B cell (primary cell): ENCODE measurements at regions not wholly inside any gene's neighbourhood (a gene's known extent, or its start where the extent isn't known, plus 50 kb on each side); places are given as distances from the start of the nearest gene placed in this dataset.
"Not testable (repeated sequence)": the region's sequence is repeated elsewhere in the genome, so short reads cannot be mapped to it uniquely, and the experiment has no call there.

ENCODE experiments used
- ATAC-seq: fragments of 200-7000 bp; cut with Tn5 transposase; one replicate; pipeline ENCODE4 v1.10.0; 2021; ENCODE audit warnings: low read depth, mild to moderate bottlenecking, moderate number of reproducible peaks, moderate library complexity
- CTCF ChIA-PET: fragments of 350-600 bp; sonication (Branson Sonifier 250); formaldehyde crosslinking; loops from one replicate; lab custom pipeline; 2021; ENCODE audit warnings: antibody characterized with exemption, inconsistent platforms; lab: Charles Lee
- POLR2A ChIA-PET: fragments of 350-600 bp; sonication (Branson Sonifier 250); formaldehyde crosslinking; loops from one replicate; lab custom pipeline; 2021; ENCODE audit warnings: antibody characterized with exemption; lab: Charles Lee
- DNase-seq: peaks from one replicate; pipeline ENCODE4 v3.0.0; 2013
- H2AFZ ChIP-seq: 2 replicates; pipeline ENCODE4 v1.6.1; 2012; ENCODE audit warnings: mild to moderate bottlenecking, low read depth, low read length; ENCODE audit not compliant: insufficient read depth, poor library complexity, severe bottlenecking
- H3K27ac ChIP-seq, 2 donors: 1 replicate in 1 of 2; 2 replicates in 1 of 2; pipeline ENCODE4 v1.5.1; 2012 to 2013; ENCODE audit warnings: low read length in 2 of 2, mild to moderate bottlenecking in 2 of 2, moderate library complexity in 1 of 2
- H3K27me3 ChIP-seq, 4 experiments: fragments of 200-600 bp in 1 of 4; sonication (generic) in 1 of 4; replicated peaks in 1 of 4; 1 replicate in 2 of 4; 2 replicates in 2 of 4; pipeline versions ENCODE4 v1.6.1 to v1.7.0; 2013 to 2016; ENCODE audit warnings: low read length in 3 of 4, mild to moderate bottlenecking in 2 of 4, mixed read lengths in 1 of 4, moderate library complexity in 1 of 4; ENCODE audit not compliant: insufficient read depth in 4 of 4, control insufficient read depth in 3 of 4; ENCODE audit errors: control extremely low read depth in 1 of 4
- H3K36me3 ChIP-seq, 2 experiments: replicated peaks in 1 of 2; 1 replicate in 1 of 2; 2 replicates in 1 of 2; pipeline versions ENCODE4 v1.6.1 to v1.7.1; 2013; ENCODE audit warnings: low read length in 1 of 2; ENCODE audit not compliant: insufficient read depth in 2 of 2, control insufficient read depth in 1 of 2; ENCODE audit errors: control extremely low read depth in 1 of 2, extremely low read depth in 1 of 2
- H3K4me1 ChIP-seq, 2 donors: fragments of 200-600 bp in 1 of 2; sonication (generic) in 1 of 2; 1 replicate in 1 of 2; 2 replicates in 1 of 2; pipeline versions ENCODE4 v1.5.1 to v1.6.1; 2013 to 2017; ENCODE audit warnings: low read length in 2 of 2; ENCODE audit not compliant: control insufficient read depth in 2 of 2, insufficient read depth in 2 of 2
- H3K4me2 ChIP-seq: replicated peaks from 2 replicates; pipeline ENCODE3; 2012; ENCODE audit warnings: mild to moderate bottlenecking, low read depth, low read length; ENCODE audit not compliant: poor library complexity, severe bottlenecking
- H3K4me3 ChIP-seq, 5 experiments: fragments of 200-600 bp in 1 of 5; sonication (generic) in 1 of 5; 1 replicate in 3 of 5; 2 replicates in 2 of 5; pipeline versions ENCODE4 v1.5.1 to v1.7.0; 2011 to 2016; ENCODE audit warnings: low read length in 4 of 5, mild to moderate bottlenecking in 4 of 5, low read depth in 2 of 5, control low read depth in 1 of 5, moderate library complexity in 1 of 5; ENCODE audit not compliant: insufficient read depth in 1 of 5; ENCODE audit errors: control extremely low read depth in 1 of 5, extremely low read depth in 1 of 5
- H3K79me2 ChIP-seq: fragments of 200-600 bp; sonication (generic); one replicate; pipeline ENCODE4 v1.6.0; 2016; ENCODE audit warnings: low read length; ENCODE audit not compliant: control insufficient read depth, insufficient read depth
- H3K9ac ChIP-seq: fragments of 200-600 bp; sonication (generic); 2 replicates; pipeline ENCODE4 v1.6.1; 2017; ENCODE audit warnings: mild to moderate bottlenecking, low read length, moderate library complexity
- H3K9me3 ChIP-seq, 3 donors: one replicate each; pipeline versions ENCODE4 v1.6.1 to v1.7.1; 2013; ENCODE audit warnings: low read length in 2 of 3; ENCODE audit not compliant: control insufficient read depth in 2 of 3, insufficient read depth in 1 of 3; ENCODE audit errors: control extremely low read depth in 1 of 3
- H4K20me1 ChIP-seq: 2 replicates; pipeline ENCODE4 v1.6.0; 2012; ENCODE audit warnings: mild to moderate bottlenecking, low read length; ENCODE audit not compliant: insufficient read depth, control insufficient read depth, poor library complexity, severe bottlenecking
- H3K27ac Mint-ChIP-seq: one replicate; pipeline ENCODE4 v1.8.0; 2021; ENCODE audit warnings: mixed read lengths
- H3K27me3 Mint-ChIP-seq: one replicate; pipeline ENCODE4 v1.8.0; 2021; ENCODE audit warnings: mixed read lengths
- H3K4me1 Mint-ChIP-seq: one replicate; pipeline ENCODE4 v1.8.0; 2021; ENCODE audit warnings: mixed read lengths
- H3K4me3 Mint-ChIP-seq: one replicate; pipeline ENCODE4 v1.8.0; 2021; ENCODE audit warnings: mixed read lengths
- H3K9me3 Mint-ChIP-seq: one replicate; pipeline ENCODE4 v1.8.0; 2022; ENCODE audit warnings: mixed read lengths; ENCODE audit not compliant: insufficient read depth
- EZH2 ChIP-seq: IDR thresholded peaks from 2 replicates; pipeline ENCODE4 v1.6.1; 2012; ENCODE audit warnings: borderline replicate concordance, low read depth, mild to moderate bottlenecking, moderate library complexity, low read length; ENCODE audit not compliant: insufficient read depth, poor library complexity, severe bottlenecking
- WGBS: methylation state at CpG from one replicate; pipeline ENCODE4 v1.1.5; 2013; ENCODE audit warnings: missing lambda C conversion rate; ENCODE audit not compliant: insufficient coverage; 5-methylcytosine and 5-hydroxymethylcytosine counted together
- intact Hi-C: fragments of 100-400 bp; cut with micrococcal nuclease; formaldehyde crosslinking; loops from one replicate; pipeline ENCODE4 v1.10.0; 2022
- TF ChIP-seq, protein P1 (sequence below): fragments of 200-600 bp; IDR thresholded peaks from one replicate; pipeline ENCODE4 v1.8.0; 2022; ENCODE audit warnings: antibody characterized with exemption, mild to moderate bottlenecking

DNA sequence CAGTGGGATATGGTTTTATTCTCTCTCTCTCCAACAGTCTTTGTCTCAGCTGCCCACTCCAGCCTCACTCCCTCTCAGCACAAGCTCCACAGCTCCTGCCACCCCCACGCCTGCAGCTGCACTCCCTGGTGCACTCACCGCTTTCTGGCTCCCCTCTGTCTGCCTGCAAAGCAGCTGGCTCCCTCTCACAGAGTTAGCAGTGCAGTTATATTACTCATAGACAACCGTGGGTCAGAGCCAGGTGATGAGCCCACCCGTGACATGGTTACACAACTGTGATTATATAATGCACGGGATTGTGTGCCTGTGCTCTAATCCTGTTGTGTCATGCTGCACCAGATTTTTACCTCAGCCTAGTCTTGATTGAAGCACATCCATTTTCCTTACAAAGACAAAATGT lies 276.9 kb upstream of the CHAC2 start:
- H3K27ac ChIP-seq: no peak overlapping the region
- no peaks in the 10 kb centered on the region for H4K20me1 ChIP-seq
- Mint-ChIP-seq H3K27me3 (peaks cover 5% of the 10 kb centered on the region), H3K9me3 (no peaks in the 10 kb centered on the region), H3K27ac (no peak overlapping the region), H3K4me1 (no peaks in the 10 kb centered on the region), H3K4me3 (no peak overlapping the region)
- intact Hi-C loops: no loop called here
- WGBS: 66% methylated on average over 4 of the region's 5 CpGs
- no peaks in the 10 kb centered on the region for H3K36me3 ChIP-seq
- CTCF ChIA-PET: no interaction called here
- no peaks in the 10 kb centered on the region for H3K4me1 ChIP-seq
- no peak overlapping the region for H3K4me2 ChIP-seq
- DNase-seq (no peak), ATAC-seq (no peak)
- no peaks in the 10 kb centered on the region for H3K79me2 ChIP-seq
- TF ChIP-seq, protein P1, sequence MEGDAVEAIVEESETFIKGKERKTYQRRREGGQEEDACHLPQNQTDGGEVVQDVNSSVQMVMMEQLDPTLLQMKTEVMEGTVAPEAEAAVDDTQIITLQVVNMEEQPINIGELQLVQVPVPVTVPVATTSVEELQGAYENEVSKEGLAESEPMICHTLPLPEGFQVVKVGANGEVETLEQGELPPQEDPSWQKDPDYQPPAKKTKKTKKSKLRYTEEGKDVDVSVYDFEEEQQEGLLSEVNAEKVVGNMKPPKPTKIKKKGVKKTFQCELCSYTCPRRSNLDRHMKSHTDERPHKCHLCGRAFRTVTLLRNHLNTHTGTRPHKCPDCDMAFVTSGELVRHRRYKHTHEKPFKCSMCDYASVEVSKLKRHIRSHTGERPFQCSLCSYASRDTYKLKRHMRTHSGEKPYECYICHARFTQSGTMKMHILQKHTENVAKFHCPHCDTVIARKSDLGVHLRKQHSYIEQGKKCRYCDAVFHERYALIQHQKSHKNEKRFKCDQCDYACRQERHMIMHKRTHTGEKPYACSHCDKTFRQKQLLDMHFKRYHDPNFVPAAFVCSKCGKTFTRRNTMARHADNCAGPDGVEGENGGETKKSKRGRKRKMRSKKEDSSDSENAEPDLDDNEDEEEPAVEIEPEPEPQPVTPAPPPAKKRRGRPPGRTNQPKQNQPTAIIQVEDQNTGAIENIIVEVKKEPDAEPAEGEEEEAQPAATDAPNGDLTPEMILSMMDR: no peak
- no peak for TF ChIP-seq EZH2
- H3K27me3 ChIP-seq: no peaks in the 10 kb centered on the region
- no peak overlapping the region for H3K4me3 ChIP-seq
- POLR2A ChIA-PET: no interaction called here
- H3K9me3 ChIP-seq: peaks cover 0 to 4% (median 0%) of the 10 kb centered on the region in 3 donors
- no peak overlapping the region for H2AFZ ChIP-seq
- no peak overlapping the region for H3K9ac ChIP-seq

DNA sequence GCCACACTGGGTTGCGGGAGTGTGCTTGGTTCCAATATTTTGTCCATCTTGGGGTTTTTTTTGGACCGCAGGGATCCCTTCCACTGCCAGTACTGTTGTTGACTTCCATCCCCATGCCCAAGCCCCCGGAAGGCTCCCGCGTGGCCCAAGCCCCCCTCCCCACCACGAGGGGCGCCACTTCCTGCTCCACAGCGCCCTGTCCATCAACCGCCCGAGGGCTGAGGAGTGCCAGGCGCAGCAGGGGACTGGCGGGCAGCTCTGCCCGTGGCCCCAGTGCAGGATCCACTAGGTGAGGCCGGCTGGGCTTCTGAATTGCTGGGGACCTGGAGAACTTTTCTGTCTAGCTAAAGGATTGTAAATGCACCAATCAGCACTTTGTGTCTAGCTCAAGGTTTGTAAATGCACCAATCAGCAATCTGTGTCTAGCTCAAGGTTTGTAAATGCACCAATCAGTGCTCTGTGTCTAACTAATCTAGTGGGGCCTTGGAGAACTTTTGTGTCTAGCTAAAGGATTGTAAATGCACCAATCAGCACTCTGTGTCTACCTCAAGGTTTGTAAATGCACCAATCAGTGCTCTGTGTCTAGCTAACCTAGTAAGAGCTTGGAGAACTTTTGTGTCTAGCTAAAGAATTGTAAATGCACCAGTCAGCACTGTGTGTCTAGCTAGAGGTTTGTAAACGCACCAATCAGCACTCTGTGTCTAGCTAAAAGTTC lies 281.3 kb upstream of the CHAC2 start:
- CTCF ChIA-PET: interaction anchor here (1.2 kb wide), 1 partner anchor 18 kb away, joined by 3 read pairs; no protein-coding TSS in a partner anchor
- not testable (repeated sequence) for ATAC-seq

More for the DNA sequence above, 281.3 kb upstream of the CHAC2 start:
- H3K4me3 ChIP-seq, H2AFZ ChIP-seq, H3K79me2 ChIP-seq, DNase-seq, H3K9ac ChIP-seq, H3K36me3 ChIP-seq, H3K4me3 Mint-ChIP-seq, POLR2A ChIA-PET, H3K9me3 Mint-ChIP-seq, H3K27ac Mint-ChIP-seq, H3K4me2 ChIP-seq, H3K9me3 ChIP-seq, H3K4me1 Mint-ChIP-seq, intact Hi-C loops, H3K27me3 ChIP-seq, H3K4me1 ChIP-seq, H3K27ac ChIP-seq, H4K20me1 ChIP-seq, H3K27me3 Mint-ChIP-seq: not testable (repeated sequence)
- WGBS: 89% methylated on average over 14 of the region's 15 CpGs
